ENCODE measurements at regions not wholly inside any gene's neighbourhood (a gene's known extent, or its start where the extent isn't known, plus 50 kb on each side); places are given as distances from the start of the nearest gene placed in this dataset.

DNA sequence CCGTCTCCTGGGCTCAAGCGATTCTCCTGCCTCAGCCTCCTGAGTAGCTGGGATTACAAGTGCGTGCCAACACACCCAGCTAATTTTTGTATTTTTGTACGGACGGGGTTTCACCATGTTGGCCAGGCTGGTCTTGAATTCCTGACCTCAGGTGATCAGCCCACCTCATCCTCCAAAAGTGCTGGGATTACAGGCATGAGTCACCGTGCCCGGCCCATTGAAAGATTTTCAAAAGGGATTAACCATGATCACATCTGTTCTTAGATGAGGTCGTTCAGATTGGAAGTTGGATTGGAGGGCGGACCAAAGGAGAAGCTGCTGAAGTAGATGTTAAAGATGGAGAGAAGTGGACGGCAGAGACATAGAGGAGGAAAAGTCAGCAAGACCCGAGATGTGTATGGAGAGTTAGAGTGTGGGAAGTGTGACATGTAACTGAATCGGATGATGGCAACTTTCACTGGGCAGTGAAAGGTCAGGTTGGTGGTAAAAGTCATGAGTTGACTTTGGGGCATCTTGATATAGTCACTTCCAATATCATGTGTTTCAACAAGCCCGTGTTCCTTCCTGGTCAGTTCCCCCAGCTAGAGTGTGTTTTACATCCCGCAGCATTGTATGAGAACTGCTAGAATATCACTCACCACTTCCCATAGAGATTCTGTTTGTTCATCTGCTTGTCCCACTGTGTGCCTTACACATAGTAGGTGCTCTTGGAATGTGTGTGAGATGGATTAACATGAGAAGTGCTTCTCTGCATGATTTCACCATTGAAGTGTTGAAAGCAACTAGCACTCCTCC, 54.4 kb upstream of the TINAGL1 start:
- TF ChIP-seq POLR2A (IDR thresholded peaks at IDR 0.05) (no peak), EP300 (IDR thresholded peaks at IDR 0.05) (no peak)
- TF ChIP-seq, protein P1, sequence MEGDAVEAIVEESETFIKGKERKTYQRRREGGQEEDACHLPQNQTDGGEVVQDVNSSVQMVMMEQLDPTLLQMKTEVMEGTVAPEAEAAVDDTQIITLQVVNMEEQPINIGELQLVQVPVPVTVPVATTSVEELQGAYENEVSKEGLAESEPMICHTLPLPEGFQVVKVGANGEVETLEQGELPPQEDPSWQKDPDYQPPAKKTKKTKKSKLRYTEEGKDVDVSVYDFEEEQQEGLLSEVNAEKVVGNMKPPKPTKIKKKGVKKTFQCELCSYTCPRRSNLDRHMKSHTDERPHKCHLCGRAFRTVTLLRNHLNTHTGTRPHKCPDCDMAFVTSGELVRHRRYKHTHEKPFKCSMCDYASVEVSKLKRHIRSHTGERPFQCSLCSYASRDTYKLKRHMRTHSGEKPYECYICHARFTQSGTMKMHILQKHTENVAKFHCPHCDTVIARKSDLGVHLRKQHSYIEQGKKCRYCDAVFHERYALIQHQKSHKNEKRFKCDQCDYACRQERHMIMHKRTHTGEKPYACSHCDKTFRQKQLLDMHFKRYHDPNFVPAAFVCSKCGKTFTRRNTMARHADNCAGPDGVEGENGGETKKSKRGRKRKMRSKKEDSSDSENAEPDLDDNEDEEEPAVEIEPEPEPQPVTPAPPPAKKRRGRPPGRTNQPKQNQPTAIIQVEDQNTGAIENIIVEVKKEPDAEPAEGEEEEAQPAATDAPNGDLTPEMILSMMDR (IDR thresholded peaks at IDR 0.05): no peak

All from ovary (tissue), 3 donors.